Anterior cingulate cortex (tissue), 58 donors: ENCODE measurements at regions not wholly inside any gene's neighbourhood (a gene's known extent, or its start where the extent isn't known, plus 50 kb on each side); places are given as distances from the start of the nearest gene placed in this dataset.

Source experiments
- DNase-seq, 58 donors: peaks; one replicate each; lab custom pipeline; 2025; lab: John Stamatoyannopoulos, UW

DNA sequence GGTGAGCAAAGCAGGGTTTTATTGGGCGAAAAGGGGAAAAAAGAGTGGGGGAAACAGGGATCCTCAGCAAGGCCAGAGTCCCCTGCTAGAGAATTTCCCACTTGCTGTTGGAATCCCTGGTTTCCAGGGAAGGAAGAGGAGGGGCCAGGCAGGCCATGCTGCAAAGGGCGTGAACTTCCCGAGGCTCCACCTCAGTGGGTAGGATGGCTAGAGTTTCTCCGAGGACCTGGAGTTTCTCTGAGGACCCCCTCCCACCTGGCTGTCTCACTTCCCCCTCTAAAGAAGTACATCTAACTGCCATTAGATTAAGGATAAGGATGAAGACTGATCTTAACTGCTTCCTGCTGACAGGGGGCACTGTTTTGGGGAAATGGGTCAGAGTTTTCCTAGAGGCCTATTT is 1239.3 kb upstream of the GJE1 start:
- no peak for DNase-seq

DNA sequence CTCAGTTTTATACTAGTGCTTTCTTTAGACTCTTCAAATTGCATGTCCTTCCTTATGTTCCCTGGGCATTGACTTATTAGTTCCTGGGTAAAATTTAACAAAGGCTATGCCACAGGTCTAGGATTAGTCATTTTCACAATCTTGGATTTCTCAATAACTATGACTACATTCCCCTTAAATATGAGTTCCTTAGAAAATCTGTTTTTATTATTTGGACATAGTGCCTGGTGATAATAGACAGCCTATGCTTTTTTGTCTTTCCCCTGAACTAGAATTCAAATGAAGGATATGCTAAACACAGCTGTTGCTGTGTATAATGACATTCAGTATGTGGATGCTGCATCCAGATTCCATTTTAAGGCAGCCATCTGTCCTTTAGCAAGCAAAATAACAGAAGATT is 1252.8 kb upstream of the GJE1 start:
- peak in 2 of 58 donors; percentile 1 to 3 for DNase-seq

DNA sequence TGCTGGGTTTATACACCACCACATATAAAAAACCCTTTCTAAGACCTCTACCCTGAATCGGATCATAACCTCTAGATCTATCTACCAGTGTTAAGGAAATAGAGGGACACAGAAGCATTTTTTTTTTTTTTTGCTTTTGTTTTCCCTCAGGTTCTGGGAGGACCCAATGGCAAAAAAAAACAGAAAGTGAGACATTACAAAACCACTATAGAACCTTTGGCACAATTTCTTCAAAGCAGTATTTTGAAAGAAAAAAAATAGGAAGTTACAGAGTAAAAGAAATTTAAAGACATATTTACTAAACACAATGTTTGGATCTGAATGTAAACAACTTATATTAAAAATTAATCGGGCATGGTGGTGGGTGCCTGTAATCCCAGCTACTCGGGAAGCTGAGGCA is 1258.7 kb upstream of the GJE1 start:
- DNase-seq: no peak

DNA sequence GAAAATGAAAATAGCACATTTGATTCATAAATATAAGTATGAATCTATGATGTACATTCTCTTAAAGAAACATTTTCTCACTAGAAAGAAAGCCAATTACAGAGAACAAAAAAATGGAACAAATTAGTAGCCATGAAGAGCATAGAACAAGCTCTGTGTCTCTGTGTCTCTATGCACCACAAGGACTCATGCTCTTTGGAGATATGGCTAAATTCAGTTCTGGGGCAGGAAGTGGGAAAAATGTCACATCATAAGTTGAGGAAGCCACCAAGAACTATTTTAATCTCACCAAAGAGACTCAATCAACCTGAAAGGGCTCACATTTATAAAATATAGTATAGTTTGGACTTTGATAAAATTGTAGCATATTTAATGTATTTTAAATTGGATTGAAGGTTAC is 1259.8 kb upstream of the GJE1 start:
- DNase-seq: no peak

DNA sequence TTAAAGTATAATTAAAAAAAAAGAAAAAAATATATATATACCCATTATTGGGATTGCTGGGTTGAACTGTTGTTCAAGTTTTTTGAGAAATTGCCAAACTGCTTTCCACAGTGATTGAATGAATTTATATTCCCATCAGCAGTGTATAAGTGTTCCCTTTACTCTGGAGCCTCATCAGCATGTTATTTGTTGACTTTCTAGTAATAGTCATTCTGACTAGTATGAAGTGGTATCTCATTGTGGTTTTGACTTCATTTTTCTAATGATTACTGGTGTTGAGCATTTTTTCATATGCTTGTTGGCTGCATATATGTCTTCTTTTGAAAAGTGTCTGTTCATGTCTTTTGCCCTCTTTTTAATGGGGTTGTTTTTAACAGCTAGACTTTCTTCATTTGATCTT is 1260.8 kb upstream of the GJE1 start:
- DNase-seq: no peak

DNA sequence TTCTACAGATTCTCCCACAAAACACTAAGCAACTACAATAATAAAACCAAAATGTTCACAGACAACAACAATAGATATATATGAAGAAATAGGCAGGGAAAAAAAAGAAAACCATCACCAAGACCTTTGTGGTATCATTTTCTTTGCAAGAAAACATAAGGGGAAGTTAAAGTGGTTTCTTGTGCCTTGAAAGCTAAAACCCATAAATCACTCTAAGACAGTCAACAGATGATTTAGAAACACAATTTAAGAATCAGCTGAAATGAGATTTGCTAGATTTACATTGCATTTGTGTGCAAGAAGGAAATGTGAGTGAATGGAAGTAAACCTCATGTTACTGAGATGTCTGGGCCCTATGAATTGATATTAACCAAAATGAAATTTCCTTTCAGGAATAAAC is 1265.4 kb upstream of the GJE1 start:
- no peak for DNase-seq

DNA sequence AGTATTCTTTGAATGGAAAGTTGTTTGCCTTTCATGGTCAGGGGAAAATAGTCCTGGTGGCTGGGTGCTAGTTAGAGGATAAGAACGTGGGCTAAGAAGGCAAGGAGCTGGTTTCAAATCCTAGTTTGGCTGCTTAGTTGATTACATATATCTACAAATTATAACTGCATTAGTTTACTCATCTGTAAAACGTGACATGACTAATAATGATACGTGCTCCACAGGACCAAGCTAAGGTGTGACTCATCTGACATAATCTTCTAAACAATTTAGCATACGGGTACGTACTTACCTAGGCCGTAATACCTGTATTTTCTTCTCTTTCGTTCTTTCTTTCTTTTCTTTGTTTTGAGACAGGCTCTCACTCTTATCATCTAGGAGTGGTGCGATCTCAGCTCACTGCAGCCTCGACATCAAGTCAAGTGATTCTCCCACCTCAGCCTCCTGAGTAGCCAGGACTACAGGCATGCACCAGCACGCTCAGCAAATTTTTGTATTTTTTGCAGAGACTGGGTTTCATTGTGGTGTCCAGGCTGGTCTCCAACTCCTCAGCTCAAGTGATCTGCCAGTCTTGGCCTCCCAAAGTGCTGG is 1274.2 kb upstream of the GJE1 start:
- no peak for DNase-seq

DNA sequence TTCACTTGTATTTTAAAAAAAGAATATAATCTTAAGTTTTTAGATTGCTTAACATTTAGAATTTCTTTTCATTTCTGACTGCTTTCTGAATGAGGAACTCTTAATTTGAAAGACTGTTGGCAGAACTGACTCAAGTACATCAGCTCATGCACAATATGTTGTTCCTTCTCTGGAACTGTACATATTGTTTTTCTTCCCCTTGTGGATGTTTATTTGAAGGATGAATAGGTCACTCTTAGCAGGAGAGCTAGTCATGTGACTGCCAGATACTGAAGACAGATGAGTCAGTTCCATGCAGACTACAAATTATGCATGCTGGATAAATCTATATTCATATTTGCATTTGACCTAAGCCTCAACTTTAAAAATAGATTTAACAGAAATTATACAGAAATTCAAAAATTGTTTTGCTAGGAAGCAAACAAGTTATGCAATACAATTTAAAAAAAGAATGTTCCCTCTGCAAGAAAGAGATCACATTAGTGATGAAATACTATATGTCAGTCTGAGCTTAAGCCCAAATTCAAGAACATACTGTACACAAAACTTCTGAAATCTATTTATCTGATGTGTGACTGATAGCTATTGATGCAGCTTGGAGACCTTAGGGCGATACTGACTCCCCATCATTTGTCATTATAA is 1274.9 kb upstream of the GJE1 start:
- DNase-seq: peak in 2 of 58 donors; percentile 3 to 16

DNA sequence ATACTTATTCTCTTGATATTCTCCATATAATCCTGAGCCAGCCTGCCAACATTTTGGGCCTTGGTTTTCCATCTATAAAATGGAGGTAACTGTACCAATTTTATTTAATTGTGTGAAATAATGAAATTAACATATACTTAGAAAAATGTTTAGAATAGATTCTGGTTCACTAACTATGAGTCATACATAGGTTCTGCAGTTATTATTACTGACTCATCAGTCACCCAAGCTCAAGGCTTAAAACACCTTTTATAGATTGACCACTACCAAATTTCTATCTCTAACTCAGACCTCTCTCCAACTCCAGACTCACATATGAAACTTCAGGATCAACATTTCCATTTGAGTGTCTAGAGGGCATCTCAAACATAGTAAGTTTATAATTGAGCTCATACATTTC is 1277.2 kb upstream of the GJE1 start:
- DNase-seq: no peak

DNA sequence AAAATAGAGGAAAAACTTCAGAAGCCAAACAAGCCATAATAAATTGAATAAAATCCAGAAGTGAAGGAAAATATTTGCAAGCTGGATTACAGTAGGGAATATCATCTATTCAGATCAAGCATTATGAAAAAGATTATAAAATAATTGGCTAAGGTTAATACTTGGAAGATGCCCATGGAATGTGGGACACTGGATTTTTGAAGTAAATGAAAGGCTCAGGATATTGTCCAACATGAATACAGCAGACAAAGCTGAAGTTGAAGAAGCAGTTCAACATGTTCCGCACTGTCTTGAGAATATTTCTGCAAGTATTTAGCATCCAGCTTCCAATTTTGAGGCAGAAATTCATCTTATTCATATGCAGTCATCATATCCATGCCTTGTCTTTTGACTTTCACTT is 1278.4 kb upstream of the GJE1 start:
- DNase-seq: no peak

DNA sequence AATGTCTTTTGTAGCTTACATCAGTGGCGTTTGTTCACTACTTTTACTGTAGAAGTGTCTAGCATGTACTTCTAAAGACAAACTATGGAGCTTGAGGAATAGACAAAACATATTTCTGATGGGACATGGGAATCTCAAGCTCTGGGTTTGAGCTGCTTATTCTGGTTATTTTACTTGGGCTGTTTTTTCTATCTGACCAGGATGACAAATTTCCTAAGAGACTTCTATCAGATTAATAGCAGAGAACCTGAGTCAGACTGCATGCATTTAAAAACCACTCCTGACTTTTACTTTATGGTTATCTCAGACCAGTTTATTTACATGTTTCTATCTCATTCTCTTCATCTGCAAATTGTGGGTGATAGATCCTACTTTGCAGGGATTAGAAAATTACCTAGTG is 1282.3 kb upstream of the GJE1 start:
- no peak for DNase-seq

DNA sequence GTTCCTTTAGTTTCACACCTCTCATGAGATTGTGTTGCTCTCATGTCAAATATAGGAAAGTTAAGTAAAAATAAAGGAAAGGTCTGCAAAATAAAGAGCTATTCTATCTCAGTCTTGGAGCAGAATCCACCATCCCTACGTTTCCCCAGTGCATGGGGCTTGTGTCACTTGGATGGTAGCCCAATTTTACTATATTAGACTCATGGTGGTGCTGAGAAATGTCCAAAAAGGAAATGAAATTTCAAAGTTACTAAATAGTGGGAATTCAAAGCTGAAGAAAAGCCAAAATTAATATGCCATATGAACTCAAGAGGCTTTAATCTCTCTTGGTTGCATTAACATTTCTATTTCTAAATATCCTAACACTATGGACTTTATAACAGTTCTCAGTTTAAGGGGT is 1283.3 kb upstream of the GJE1 start:
- no peak for DNase-seq

DNA sequence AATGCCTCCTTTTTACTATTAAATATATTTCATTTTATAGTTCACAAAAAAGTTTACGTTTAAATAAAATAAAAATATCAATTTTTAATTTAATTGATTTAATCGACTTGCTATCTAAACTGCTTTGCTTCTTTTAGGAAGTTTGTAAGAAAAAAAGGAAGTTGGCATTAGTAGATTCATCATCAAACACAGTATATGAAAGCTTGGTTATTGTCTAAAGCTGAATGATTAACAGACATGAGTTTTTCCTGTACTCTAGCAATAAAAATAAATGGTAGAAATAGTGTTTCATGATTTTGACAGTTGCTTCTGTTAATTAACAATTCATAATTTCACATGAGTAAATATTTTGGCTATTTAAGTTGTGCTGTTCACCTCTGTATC is 1285.5 kb upstream of the GJE1 start:
- no peak for DNase-seq

DNA sequence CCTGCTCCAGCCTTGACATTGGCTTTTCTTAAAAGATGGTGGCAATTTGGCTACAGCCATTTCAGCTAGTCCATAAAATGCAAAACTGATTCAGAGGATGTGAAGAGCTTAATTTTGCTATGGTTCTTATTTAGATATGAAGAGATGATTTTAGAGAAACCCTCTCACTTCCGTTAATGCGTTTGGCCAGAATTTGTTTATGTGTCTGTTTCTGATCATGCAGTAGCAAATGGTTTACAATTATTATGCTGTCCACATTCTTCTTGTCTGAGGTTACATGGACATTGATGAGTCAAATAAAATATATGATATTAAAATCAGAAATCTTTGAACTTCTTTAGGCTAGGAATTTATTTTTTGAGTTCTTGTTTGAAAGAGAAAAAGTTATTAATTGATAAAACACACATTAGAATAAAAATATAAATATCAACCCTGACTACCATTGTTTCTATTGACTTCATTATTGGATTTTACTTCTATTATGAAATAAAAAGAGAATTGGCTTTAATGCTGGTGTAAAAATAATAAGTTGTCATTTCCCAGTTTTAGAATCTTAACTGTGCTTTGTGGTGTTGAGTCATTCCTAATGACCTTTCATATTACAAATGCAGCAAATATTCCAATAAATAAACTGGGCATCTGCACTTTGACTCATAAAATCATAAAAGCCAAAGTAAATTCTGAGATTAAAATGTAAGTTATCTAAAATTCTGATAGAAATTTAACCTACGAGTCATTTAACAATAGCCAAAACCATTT is 1286.0 kb upstream of the GJE1 start:
- no peak for DNase-seq

DNA sequence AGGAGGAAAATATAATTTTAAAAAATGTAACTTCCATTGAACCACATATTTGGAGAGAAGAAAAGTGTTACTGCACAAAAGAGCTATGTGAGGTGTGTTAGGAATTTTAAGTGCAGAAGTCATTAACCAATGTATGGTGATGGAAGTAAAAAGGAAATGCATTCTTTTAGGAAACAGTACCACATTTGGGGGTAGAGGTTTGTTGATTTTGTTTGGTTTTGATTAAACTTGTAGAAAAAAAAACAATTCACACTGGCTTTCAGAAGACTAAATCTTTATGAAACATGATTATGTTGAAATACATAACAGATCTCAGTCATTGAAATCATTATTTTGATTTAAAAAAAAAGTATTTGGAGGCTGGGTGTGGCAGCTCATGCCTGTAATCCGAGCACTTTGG is 1287.0 kb upstream of the GJE1 start:
- no peak for DNase-seq

DNA sequence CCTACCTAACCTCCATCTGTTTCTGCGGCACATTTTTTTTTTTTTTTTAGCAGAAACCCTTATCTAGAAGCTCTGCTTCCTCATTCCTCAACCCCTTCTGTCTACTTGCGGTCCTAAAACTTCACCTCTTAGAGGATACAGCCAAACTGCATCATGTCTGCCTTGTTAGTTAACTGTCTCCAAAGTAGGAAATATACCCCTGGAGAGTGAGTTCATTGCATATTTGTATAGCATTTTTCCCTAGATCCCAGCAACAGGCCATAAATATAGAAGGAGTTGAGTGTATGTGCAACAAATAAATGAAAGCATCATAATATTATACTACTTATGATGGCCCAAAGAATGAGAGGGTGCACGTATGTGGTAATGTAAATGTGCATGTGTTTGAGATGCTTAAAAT is 1288.6 kb upstream of the GJE1 start:
- no peak for DNase-seq

DNA sequence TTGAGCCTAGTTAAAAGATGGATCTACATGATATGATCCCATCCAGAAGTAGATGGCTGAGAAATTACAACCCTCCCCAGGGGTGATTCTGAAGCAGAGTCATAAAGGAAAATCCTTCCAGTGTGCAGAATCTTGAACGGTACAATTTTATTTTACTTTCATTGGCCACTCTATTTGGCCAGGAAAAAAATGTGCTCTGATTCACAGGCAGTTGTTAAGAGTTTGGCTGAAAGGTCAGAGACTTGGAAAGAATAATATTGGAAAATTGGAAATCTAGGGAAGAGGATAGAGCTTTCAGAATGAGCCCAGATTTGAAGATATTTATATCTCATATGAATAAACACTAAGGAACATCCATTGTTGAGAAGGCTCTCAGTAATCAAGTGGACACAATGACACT is 1299.3 kb upstream of the GJE1 start:
- DNase-seq: no peak

DNA sequence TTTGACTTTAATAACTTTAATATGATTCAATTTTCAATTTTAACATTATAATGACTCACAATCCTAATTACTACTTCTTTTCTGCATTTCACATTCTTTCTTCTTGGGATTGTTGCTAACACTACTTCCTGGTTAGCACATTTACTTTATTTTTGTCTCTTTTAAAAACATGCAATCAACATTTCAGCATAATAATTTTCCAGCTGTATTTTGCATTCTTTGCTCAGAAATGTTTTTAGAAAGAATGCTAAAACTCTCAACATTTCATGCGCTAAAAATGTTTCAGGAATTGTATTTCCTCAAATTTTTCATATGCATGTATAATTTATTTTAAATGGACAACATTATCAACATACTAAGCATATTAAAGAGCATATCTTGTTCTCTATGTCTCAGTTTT is 1302.1 kb upstream of the GJE1 start:
- no peak for DNase-seq

DNA sequence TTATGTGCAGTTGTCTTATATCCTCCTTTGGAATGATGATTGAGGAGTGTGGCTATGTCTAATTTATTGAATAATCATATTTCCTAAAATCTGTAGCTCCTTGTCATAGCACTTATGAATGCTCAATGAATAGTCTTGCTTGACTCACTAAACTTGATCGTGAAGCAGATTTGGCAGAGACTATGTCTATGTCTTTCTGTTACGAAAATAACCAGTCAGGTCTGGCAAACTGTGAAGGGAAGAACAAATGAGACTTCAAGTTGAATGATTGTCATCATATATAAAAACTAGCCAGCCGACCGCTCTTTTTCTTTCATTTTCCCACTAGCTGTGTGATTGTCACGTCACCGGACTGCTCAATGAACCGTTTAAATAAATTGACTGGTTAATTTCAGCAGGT is 1303.9 kb upstream of the GJE1 start:
- DNase-seq: no peak

DNA sequence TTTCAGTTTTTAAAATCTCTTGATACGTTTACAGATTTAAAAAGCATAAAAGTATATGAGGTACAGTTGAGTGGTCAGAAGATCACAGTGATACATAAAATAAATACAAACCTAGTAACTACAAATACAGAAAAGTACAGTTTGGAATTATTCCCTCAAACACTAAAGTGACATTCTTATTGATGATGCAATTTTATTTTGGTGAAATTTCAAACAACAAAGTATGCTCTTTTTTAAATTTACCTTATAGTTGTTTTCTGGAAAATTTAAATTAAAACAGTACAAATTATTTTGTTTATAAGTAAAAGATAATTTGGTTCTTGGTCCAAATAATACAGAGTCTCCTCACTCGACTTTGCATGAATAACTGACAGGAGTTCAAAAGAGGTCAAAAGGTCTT is 1305.1 kb upstream of the GJE1 start:
- no peak for DNase-seq

DNA sequence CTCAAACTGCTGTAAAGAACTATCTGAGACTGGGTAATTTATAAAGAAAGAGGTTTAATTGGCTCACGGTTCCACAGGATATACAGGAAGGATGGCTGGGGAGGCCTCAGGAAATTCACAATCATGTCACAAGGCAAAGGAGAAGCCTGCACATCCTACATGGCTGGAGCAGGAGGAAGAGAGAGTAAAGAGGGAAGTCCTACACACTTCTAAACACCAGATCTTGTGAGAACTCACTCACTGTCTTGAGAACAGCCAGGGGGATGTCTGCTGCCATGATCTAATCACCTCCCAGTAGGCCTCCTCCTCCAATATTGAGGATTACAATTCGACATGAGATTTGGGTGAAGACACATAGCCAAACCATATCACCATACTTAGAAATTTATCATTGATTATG is 1307.0 kb upstream of the GJE1 start:
- no peak for DNase-seq

DNA sequence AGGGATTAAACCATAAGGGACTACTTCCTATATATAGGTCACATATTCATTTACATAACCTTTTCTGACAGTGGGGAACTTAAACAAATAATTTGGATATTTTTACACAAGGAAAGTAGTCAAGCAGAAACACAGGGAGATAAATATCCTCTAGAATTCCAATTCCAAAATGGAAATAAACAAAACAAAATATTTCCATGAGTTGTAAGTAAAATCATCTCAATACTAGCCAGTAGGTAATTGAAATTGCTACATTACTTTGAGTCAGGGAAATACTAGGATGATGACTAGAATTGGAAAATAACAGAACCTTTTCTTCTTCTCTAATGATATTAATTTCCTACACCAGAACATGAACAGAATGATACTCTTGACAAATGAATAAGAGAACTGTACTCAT is 1308.1 kb upstream of the GJE1 start:
- no peak for DNase-seq
